GM19035 (cell line): ENCODE measurements at regions not wholly inside any gene's neighbourhood (a gene's known extent, or its start where the extent isn't known, plus 50 kb on each side); places are given as distances from the start of the nearest gene placed in this dataset.

Experiments
- ATAC-seq: cut with Tn5 transposase; IDR thresholded peaks from one replicate; pipeline ENCODE4 v1.9.1; 2021; ENCODE audit not compliant: unreplicated experiment

- no peak for ATAC-seq
Observed at GRCh38 chr4:54933579-54933978, 191.8 kb downstream of the KDR start.

DNA sequence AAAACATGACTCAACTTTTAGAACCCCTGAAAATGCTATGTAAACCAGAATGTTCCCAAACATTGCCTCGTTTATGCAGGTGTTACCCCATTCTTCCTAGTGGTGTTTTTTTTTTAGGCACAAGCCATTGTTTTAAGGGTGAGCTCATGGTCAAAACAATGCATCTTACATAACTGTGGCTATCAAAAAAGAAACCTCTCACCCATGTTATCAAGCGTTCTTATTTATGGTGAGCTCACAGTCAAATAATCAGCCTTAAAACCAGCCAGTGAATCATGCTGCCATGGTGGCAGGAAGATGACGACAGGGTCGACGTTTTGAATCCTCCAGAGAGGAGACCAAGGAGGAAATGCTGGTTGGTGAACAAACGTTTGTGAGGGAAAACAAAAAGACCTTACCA lies 195.2 kb downstream of the KDR start:
- no peak for ATAC-seq

DNA sequence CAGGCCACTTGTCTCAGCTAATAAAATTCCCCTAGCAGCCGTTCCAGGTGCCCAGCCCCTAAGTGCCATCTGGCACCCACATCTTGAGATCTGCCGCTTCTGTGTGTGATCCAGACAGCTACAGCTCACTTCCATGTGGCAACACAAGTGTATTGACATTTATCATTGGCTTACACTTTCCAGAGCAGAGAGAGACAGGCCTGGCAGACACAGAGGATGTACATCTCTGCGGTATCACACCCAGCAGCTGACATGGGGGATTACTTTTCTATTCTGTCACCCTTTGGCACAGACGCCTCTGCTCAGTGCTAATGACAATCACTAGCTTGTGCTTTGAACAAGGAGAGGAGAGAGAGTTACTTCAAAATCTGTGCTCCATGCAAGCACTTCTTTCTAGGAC lies 195.9 kb downstream of the KDR start:
- no peak for ATAC-seq

DNA sequence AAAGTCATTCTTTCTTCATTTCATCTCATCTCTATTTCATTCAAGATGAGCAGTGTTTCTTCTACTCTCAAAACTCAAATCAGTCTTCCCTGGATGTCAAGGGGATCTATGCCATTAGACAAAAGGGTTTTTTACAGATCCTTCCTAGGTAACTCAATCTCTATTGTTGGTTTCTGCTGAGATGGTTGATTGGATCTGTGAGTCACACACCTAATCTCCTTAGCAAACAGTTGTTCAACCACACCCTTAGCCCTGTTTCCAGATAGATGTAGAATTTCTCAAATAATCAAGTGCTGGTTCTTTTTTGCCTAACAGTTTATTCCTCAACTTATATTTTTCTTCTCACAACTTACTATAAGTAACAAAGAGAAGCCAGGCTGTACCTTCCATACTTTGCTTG lies 200.5 kb downstream of the KDR start:
- ATAC-seq: no peak

DNA sequence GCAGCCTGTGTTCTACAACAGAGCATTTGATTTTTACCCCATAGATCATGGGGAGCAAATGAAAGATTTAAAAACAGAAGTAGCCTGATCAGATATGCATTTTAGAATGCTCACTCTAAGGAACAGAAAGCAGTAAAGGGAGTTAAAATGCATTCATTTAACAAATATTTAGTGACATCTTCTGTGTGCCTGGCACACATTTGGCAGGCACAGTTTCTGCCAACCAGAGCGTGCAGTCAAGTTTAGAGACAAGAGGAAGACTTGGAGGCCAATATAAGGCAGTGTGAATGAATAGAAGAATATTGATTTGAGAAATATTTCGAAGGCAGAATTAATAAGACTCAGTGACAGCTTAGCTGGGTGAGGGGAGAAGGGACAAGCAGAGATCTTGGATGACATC lies 210.1 kb downstream of the KDR start:
- no peak for ATAC-seq

DNA sequence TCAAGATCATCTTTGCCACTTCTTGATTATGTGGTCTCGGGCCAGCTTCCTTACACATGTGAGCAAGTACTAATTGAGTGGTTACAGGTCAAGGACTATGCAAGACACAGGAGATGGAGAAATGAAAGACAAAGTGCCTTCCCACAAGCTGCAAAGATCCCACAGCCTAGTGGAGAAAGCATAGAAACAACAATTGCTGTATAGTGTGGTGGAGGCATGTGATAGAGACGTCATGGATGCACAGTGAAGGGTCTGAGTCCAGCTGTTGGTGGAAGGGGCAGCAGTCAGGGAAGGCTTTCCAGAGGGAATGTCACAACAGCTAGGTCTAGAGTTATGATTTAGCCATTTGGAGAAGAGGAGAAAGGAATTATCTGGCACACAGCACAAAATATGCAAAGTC lies 210.6 kb downstream of the KDR start:
- no peak for ATAC-seq

DNA sequence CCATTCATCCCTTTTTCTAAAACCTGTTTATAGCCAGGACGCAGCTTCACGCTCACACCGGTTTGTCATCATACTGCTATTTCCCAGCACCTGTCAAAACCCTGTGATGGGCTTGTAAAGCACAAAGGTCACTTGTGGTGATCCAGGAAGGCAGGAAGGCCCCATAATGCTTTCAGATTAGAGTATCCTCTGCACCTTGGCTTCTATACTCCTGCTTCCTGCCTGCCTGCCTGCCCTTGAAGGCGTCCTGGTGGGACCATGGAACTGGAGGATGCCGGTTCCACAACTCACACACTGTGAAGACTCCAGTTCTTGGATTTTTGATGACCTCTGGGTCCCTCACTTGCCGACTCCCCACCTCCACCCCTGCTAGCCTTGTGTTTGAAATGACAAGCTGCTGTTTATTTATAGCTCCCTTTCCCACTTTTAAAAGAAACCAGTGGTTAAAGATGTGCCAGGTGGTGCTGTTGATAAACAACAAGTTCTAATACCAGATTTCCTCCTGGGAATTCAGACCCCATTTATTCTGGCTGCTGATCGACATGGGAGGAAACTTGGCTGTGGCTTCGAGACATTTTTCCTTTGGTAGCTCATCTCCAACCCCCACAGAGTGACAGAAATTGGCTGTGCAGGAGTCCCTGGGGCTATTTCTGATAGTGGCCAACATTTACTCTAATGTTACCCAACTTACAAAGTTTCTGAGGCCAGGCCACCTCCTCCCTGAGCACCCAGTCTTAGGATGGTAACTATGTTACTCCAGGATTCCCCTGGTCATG lies 211.5 kb downstream of the KDR start:
- ATAC-seq: no peak

GRCh38 chr4:54912155-54912554 lies 213.2 kb downstream of the KDR start:
- ATAC-seq: no peak

DNA sequence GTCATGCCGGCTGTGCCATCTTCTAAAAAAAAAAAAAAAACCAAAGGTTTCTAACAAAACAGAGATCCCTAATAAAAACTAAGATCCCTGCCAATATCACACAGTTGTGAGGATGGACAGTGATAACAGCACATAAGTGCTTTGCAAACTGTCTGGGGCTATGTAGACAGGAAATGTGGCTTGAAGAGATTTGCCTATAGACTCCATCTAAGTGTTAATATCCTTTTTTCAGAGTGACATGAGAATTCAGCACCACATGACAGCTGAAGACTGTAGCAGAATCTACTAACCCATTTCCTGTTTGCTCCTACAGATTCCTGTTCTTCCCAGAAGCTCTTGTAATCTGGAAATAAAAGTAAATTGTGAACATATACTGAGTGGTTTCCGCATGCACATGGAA lies 215.4 kb downstream of the KDR start:
- no peak for ATAC-seq

DNA sequence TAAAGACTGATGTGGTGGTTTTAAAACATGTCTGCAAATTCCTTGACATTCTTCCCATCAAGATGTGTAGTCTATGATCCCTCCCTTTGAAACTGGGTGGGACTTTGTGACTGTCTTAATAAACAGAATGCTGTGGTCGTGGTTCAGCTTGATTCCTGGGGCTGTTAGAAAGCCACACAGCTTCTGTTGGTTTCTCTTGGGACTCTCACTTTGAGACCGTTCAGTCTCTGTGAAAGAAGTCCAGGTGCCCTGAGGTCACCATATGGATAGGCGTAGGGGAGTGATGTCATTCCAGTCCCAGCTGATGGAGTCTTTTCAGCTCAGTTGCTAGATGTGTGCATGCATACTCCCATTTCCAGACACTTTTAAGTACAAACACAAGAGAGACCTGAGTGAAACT lies 216.6 kb downstream of the KDR start:
- ATAC-seq: no peak

DNA sequence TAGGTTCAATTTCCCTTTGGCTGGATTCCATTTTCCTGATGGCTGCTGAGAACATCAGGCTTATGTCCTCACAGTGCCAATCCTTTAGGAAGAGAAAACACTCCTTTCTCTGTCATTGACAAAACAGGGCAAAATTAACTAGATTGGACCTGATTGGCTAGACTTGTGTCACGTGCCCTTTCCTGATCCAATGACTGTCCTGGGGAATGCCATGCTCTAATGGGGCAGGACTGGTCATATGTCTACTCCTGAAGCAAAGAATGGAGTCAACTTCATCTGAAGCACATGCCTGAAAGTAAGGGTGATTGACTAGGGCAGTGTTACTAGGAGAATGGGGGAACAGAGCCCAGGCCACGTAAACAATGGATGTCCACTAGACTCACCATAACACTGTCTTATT lies 220.4 kb downstream of the KDR start:
- no peak for ATAC-seq

GRCh38 chr4:54902976-54903375 lies 222.4 kb downstream of the KDR start:
- no peak for ATAC-seq

DNA sequence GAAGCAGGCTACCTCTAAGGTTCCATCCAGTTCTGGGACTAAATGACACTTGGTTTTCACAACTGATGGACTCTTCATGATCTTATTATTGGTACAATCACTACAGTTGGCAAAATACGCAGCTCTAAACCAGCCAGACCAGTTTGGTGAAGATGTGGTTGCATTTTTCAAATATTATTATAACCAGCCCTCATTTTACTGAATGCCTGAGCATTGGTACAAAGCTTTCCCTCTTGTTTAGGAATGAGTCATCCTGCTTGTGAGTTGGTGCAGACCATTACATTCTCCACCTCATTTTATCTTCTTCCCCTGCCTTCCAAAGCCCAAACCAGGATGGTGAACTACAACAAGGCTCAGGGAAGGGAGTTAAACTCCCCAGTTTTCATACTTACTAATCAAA lies 223.1 kb downstream of the KDR start:
- ATAC-seq: no peak

DNA sequence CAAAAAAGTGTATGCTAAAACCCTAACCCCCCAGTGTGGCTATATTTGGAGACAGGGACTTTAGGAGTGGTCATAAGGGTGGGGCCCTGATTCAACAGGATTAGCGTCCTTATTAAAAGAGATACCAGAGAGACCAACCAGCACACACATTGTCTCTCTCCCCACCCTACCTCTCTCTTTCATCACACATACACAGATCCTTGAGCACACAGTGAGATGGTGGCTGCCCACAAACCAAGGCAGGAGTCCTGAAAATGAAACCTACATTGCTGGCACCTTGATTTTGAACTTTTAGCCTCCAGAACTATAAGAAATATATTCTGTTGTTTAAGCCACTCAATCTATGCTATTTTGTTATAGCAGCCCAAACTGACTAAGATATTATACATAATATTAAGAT lies 224.2 kb downstream of the KDR start:
- no peak for ATAC-seq

DNA sequence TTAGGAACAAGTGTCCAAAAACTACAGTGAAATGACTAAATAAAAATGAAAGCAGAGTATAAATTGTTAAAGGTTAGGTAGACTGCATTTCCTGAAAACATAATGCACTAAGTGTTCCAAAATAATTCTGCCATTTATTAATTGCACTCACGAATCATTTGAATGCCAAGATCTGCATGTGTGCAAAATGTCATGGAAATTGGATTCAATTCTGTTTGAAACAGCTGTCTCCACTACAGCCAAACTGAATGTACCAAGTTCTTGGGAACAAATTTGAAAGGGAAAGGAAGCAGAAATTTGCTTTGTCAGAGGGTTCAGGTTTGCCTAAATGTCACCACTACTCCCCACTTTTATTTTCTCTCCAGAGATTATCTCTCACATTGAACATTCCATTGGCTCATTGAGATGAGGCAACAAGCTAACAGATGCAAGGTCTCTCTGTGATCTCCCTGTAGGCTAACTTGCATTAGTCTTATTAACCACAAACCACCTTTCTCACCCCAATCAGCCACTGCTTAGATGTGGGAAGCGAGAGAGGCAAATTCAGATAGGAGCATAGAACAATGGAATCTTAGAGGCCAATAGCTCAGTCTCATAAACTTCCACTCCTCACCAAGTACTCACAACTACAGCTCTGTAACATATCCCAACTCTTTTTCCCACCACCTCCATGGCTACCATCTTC lies 226.6 kb downstream of the KDR start:
- ATAC-seq: no peak

- ATAC-seq: no peak
Observed at GRCh38 chr4:54898056-54898562, 227.3 kb downstream of the KDR start.

DNA sequence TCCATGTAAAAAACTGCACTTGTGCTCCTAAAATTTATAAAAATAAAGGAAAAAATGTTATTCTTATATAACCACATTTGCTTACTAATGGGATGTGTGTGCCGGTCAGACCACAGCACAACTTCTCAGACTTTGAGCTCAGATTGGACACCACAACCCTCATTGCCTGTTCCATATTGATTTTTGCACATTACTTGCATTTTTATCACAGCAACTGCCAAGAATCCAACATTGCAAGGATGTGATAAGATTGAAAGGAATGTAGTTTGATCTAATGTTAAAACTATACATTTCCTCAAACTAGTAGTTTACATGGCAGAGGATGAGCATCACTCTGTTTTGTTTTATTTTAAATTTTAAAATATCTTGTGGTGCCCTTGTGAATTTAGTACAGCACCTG lies 227.8 kb downstream of the KDR start:
- ATAC-seq: no peak

DNA sequence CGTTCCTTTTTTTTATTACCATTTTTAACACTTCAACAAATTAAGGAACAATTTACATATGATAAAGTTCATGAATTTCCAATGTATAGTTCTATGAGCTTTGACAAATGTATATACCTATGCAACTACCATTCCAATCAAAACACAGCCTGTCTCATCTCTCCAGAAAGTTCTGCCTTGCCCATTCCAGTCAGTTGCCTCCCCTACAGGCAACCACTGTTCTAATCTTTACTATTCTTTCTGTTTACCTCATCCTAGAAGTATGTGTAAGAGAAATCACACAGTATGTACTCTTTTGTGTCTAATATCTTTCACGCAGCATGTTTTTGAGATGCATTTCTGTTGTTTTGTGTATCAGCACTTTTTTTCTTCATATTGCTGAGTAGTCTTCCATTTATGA lies 224.9 kb downstream of the KIT start:
- no peak for ATAC-seq

DNA sequence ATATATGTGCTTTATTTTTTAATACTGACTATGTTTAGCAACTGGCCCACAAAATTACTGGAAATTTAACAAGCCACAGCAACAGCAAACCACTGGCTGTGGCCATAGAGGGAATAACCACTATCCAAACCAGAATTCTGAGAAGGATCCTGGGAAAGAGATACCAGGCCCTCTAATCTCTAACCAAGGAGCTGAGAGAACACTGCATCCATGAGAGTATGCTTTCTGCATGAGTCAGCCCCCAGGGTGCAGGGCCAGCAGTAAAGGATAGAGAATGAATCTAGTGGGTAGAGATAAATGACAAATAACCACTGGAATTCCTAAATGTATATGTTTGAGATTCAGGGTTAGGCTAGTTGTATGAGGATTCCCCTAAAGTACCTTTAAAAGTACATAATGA lies 221.8 kb downstream of the KIT start:
- no peak for ATAC-seq

GRCh38 chr4:54877006-54877405 lies 219.2 kb downstream of the KIT start:
- no peak for ATAC-seq

DNA sequence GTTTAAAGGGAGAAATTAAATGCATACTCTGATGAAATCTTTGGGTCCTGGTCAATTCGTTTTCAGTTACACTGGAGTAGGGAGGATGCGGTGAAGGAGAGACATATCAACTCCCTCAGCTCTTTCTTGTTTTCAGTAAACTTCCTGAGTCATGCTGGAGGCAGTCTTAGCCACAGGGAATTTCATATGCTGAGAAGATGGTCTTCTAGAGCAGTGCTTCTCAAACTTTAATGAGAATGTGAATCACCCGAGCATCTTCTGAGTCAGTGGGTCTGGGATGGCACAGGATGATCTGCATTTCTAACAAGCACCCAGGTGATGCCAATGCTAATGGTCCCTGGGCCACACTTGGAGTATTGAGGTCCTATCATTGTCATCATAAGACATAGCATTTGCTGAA lies 214.5 kb downstream of the KIT start:
- ATAC-seq: no peak

GRCh38 chr4:54863571-54864255 lies 206.0 kb downstream of the KIT start:
- no peak for ATAC-seq
